ENCODE measurements at regions not wholly inside any gene's neighbourhood (a gene's known extent, or its start where the extent isn't known, plus 50 kb on each side); places are given as distances from the start of the nearest gene placed in this dataset.
"Not testable (repeated sequence)": the region's sequence is repeated elsewhere in the genome, so short reads cannot be mapped to it uniquely, and the experiment has no call there.

DNA sequence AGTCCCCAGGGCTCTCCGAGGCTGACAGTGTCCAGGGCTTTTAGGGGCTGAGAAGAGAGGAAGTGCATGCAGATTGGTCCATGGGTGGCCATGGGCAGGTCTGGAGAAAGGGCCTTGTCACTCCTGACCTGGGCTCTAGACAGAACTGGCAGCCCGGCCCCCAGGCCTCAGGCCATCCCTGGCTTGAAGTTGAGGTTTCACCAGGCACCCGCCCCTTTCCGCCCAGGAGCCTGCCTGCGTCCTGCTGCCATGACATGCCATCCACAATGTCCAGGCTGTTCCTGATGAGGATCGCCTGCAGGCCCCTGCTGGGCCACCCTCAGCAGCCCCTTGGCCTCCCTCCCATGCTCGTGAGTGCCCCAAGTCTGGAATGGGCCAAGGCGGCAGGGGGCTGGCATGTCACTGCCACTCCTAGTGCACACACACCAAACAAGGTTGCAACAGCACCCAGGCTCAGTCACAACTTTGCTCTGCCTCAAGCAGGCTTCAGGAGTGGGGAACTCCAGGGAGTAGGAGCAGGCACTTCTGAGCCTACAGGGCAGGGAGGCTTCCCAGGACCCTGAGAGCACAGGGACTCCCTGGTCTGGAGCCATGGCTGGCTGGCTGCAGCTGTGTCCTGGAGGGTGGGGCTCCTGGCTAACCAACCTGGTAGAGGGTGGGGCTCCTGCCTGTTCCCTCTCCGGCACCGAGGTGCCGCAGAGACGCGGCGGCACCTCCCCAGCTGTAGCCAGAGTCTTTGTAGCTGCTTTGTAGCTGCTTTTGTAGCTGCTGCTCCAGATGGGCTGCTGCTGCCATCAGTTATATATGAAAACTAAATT is 1457.1 kb upstream of the GBE1 start:
- H2AFZ ChIP-seq (ENCODE audit: low read length) = no peak overlapping the region
- H3K9ac ChIP-seq (ENCODE audit: low read length) = no peak overlapping the region
- no peaks in the 10 kb centered on the region for H4K20me1 ChIP-seq (ENCODE audit: insufficient read depth, low read length)
- H3K9me2 ChIP-seq (replicated peaks; ENCODE audit: insufficient read depth, low read length) = no peaks in the 10 kb centered on the region
- no peak overlapping the region for H3K4me2 ChIP-seq (ENCODE audit: low read depth, low read length)
- TF ChIP-seq EZH2phosphoT487 (IDR thresholded peaks at IDR 0.05; ENCODE audit: low read length) (no peak), EZH2 (optimal IDR thresholded peaks at IDR 0.05; ENCODE audit: low read depth, low read length) (no peak)
- TF ChIP-seq, protein P1, sequence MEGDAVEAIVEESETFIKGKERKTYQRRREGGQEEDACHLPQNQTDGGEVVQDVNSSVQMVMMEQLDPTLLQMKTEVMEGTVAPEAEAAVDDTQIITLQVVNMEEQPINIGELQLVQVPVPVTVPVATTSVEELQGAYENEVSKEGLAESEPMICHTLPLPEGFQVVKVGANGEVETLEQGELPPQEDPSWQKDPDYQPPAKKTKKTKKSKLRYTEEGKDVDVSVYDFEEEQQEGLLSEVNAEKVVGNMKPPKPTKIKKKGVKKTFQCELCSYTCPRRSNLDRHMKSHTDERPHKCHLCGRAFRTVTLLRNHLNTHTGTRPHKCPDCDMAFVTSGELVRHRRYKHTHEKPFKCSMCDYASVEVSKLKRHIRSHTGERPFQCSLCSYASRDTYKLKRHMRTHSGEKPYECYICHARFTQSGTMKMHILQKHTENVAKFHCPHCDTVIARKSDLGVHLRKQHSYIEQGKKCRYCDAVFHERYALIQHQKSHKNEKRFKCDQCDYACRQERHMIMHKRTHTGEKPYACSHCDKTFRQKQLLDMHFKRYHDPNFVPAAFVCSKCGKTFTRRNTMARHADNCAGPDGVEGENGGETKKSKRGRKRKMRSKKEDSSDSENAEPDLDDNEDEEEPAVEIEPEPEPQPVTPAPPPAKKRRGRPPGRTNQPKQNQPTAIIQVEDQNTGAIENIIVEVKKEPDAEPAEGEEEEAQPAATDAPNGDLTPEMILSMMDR (IDR thresholded peaks at IDR 0.05; ENCODE audit: low read length) = no peak
- no peak for DNase-seq
- no peaks in the 10 kb centered on the region for H3K27me3 ChIP-seq (replicated peaks; ENCODE audit: insufficient read depth, low read length)
- no peaks in the 10 kb centered on the region for H3K9me3 ChIP-seq (replicated peaks; ENCODE audit: insufficient read depth, low read length)
- H3K36me3 ChIP-seq (replicated peaks; ENCODE audit: insufficient read depth, low read length) = no peaks in the 10 kb centered on the region
- H3F3A ChIP-seq (ENCODE audit: insufficient read depth, low read length) = no peaks in the 10 kb centered on the region
- H3K79me2 ChIP-seq (ENCODE audit: low read length) = no peaks in the 10 kb centered on the region
- no peak overlapping the region for H3K27ac ChIP-seq (ENCODE audit: low read length)
- no peaks in the 10 kb centered on the region for H3K4me1 ChIP-seq (ENCODE audit: low read length)
- H3K4me3 ChIP-seq (ENCODE audit: low read length) = no peak overlapping the region

DNA sequence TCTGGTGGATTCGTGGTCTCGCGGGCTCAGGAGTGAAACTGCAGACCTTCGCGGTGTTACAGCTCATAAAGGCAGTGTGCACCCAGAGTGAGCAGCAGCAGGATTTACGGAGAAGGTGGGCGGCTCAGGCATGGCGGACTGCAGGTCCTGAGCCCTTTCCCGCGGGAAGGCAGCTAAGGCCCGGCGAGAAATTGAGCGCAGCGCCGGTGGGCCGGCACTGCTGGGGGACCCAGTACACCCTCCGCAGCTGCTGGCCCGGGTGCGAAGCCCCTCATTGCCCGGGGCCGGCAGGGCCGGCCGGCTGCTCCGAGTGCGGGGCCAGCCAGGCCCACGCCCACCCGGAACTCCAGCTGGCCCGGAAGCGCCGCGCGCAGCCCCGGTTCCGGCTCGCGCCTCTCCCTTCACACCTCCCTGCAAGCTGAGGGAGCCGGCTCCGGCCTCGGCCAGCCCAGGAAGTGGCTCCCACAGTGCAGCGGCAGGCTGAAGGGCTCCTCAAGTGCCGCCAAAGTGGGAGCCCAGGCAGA is 1456.2 kb upstream of the GBE1 start:
- not testable (repeated sequence) for H3K27ac ChIP-seq (ENCODE audit: low read length); H3K27me3 ChIP-seq (replicated peaks; ENCODE audit: insufficient read depth, low read length); H3K4me2 ChIP-seq (ENCODE audit: low read depth, low read length); H3K9me3 ChIP-seq (replicated peaks; ENCODE audit: insufficient read depth, low read length); DNase-seq; H3K79me2 ChIP-seq (ENCODE audit: low read length); H4K20me1 ChIP-seq (ENCODE audit: insufficient read depth, low read length); H3F3A ChIP-seq (ENCODE audit: insufficient read depth, low read length); H3K9me2 ChIP-seq (replicated peaks; ENCODE audit: insufficient read depth, low read length); H3K4me1 ChIP-seq (ENCODE audit: low read length); H2AFZ ChIP-seq (ENCODE audit: low read length); H3K9ac ChIP-seq (ENCODE audit: low read length); H3K4me3 ChIP-seq (ENCODE audit: low read length); H3K36me3 ChIP-seq (replicated peaks; ENCODE audit: insufficient read depth, low read length)

DNA sequence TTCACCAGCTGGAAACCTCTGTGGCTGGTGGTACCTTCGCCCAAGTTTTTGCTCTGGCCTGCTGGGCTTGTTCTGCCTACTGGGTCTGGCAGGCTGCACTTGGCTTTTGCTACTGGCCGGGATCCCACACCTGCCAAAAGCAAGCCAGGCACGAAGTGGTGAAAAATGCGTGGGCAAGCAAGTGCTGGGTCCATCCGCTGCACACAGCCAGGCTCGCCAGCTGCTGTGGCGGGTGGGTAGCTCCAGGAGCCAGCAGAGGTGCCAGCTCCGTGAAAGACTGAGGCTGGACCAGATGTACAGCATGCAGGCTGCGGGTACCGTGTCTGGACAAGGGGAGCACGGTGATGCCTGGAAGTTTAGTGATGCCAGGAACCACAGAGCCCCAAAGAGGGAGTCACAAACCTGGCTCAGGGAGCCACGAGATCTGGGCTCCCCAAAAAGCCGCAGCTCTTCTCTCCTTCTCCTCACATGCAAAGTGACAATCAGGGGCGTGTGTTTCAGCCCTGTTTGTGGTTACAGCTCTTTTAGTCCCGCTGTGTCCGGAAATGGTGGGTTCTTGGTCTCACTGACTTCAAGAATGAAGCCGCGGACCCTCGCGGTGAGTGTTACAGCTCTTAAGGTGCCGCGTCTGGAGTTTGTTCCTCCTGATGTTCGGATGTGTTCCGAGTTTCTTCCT is 1455.6 kb upstream of the GBE1 start:
- Histone ChIP-seq H3K4me1 (ENCODE audit: low read length) (no peaks in the 10 kb centered on the region), H3K9me3 (replicated peaks; ENCODE audit: insufficient read depth, low read length) (no peaks in the 10 kb centered on the region), H3K9me2 (replicated peaks; ENCODE audit: insufficient read depth, low read length) (no peaks in the 10 kb centered on the region), H3K79me2 (ENCODE audit: low read length) (no peaks in the 10 kb centered on the region), H3K27ac (ENCODE audit: low read length) (no peak overlapping the region), H3K27me3 (replicated peaks; ENCODE audit: insufficient read depth, low read length) (no peaks in the 10 kb centered on the region), H3K36me3 (replicated peaks; ENCODE audit: insufficient read depth, low read length) (no peaks in the 10 kb centered on the region), H3K9ac (ENCODE audit: low read length) (no peak overlapping the region), H3K4me3 (ENCODE audit: low read length) (no peak overlapping the region), H3F3A (ENCODE audit: insufficient read depth, low read length) (no peaks in the 10 kb centered on the region), H4K20me1 (ENCODE audit: insufficient read depth, low read length) (no peaks in the 10 kb centered on the region), H2AFZ (ENCODE audit: low read length) (no peak overlapping the region), H3K4me2 (ENCODE audit: low read depth, low read length) (no peak overlapping the region)
- DNase-seq = no peak
- TF ChIP-seq EZH2 (optimal IDR thresholded peaks at IDR 0.05; ENCODE audit: low read depth, low read length) = no peak
- TF ChIP-seq EZH2phosphoT487 (IDR thresholded peaks at IDR 0.05; ENCODE audit: low read length) = no peak
- TF ChIP-seq, protein P1 (IDR thresholded peaks at IDR 0.05; ENCODE audit: low read length) = no peak

Data from MM.1S (cell line).